GM18873 (cell line): ENCODE measurements at regions not wholly inside any gene's neighbourhood (a gene's known extent, or its start where the extent isn't known, plus 50 kb on each side); places are given as distances from the start of the nearest gene placed in this dataset.
"Not testable (repeated sequence)": the region's sequence is repeated elsewhere in the genome, so short reads cannot be mapped to it uniquely, and the experiment has no call there.

Source experiments
- ATAC-seq: cut with Tn5 transposase; IDR thresholded peaks from one replicate; pipeline ENCODE4 v1.9.1; 2021; ENCODE audit warnings: mild to moderate bottlenecking, moderate library complexity, moderate number of reproducible peaks; ENCODE audit not compliant: unreplicated experiment, low FRiP score

GRCh38 chr4:188986271-188986689, 847.0 kb downstream of the TRIML1 start:
- ATAC-seq = no peak

GRCh38 chr4:188987011-188987410, 847.8 kb downstream of the TRIML1 start:
- ATAC-seq = no peak

DNA sequence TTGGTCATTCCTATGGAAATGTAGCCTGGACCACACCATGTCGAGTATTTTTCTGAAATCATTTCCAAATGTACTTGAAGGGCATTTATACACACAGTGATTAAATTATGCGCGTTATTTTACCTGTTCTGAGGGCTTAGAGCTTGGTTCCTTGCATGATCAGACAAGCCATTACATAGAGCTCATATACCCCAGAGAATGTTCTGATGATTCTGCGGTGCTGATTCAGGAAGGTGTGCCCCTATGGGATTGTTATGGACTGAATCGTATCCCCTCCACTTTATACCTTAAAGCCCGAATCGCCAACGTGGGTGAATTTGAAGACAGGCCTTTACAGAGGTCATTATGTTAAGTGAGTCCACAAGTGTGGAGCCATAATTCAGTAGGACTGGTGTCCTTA, 848.9 kb downstream of the TRIML1 start:
- ATAC-seq = no peak

DNA sequence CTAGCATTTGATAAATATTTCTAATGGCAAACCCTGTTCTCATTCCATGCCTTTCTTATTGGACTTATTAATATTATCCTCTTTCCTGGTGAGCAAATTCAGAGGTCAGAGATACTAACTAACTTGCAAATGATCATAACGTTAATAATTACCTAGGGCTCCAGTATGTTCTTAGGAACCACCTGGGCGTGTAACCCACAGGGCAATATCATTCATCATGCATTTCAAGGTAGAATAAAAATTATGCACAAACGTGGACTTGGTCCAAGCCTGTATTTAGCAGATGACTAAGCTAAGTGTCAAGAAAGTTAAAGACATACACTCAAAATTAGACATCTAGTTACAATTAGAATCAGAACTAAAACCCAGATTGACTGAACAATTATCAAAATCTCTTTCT, 850.1 kb downstream of the TRIML1 start:
- ATAC-seq = no peak

- ATAC-seq = no peak
Observed at GRCh38 chr4:188992706-188993105, 853.5 kb downstream of the TRIML1 start.

DNA sequence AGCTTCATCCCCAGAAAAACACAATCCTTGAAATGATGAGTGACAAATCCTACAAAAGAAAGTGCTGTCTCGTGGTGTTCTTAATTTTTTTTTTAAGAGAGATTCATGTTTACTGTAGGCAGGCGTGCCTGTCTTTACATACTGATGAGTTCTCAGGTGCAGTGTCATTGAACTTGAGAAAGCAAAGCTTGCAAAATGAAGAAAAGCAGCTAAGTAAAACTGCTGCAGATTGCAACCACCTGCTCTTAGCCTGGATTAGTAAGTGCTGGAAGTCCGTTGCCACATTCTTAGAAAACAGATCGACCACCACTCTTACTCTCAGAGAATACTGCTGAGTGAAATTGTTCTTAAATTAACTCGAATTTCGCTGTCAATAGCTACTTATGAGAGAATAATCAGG, 854.6 kb downstream of the TRIML1 start:
- ATAC-seq = no peak

DNA sequence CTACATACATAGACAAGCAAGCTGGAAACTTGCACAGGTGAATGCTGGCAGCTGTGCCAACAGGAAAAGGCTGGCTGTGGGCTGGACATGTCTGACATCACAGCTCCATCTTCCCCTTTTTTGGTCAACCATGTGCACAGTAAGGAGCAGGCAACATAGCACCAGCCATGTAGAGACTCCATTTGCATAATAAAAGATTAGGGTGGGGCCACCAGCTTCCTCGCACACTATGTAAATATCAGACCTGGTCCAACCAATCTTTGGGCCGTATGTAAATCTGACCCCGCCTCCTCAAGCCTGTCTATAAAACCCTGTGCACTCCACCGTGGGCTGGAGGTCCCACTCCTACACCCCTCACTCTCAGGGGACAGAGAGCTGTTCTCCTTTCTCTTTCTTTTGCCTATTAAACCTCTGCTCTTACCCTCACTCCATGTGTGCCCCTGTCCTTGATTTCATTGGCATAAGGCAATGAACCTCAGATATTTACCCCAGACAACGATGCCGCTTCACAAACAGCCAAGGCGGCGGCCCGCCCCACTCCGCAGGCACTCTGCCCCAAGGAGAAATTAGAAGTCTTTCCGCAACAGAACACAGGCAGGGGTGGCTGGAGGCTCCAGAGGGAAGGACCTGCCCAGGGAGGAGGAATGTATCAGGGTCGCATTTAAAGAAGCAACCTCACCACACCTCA, 862.2 kb downstream of the TRIML1 start:
- no peak for ATAC-seq

DNA sequence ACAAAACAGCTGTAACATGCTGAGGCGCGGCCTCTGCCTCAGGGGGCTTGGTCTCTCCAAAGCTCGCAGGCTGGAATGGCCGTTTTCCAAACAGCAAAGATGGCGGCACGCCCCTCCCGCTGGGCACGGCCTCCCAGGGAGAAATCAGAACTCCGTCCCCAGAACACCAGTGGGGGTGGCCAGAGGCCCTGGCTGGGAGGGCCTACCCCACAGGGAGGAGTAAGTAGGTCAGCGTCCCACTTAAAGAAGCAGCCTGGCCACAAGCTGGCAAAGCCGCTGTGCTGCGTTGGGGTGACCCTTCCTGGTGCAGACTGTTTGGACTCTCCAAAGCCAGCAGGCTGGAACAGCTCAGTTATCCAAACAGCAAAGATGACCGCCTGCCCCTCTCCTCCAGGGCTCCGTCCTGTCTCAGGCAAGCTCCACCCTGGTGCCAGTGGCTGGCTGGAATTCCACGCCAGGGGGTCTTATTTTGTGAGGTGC, 862.8 kb downstream of the TRIML1 start:
- ATAC-seq = no peak

- no peak for ATAC-seq
Observed at GRCh38 chr4:189002475-189002874, 863.2 kb downstream of the TRIML1 start.

- not testable (repeated sequence) for ATAC-seq
Observed at GRCh38 chr4:189010452-189011217, 871.4 kb downstream of the TRIML1 start.

GRCh38 chr4:189021831-189022230, 882.6 kb downstream of the TRIML1 start:
- ATAC-seq = no peak

DNA sequence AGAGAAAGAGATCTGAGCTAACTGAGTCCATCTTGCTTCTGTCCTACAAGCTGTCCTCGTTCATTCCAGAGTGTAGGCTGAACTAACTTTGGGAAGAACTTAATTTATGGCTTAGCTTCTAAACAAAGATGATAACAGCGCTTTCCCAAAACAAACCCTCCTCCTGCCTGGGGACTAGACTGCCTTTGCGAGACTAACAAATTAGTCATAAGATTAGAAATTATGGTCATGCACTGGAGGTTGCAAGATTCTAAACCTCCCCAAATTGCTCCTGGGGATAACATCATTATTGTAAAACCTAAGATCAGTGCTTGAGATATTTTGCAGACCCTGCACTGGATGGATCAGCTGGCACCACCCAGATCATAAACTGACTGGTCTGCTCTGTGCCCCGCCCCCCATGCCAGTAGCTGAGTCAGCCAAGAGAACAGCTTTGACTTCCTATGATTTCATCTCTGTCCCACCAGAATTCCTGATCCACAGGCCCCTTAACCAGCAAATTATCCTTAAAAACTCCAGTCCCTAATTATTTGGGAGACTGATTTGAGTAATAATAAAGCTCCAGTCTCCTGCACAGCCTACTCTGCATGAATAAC, 883.3 kb downstream of the TRIML1 start:
- ATAC-seq = no peak

GRCh38 chr4:189029976-189030504, 890.8 kb downstream of the TRIML1 start:
- no peak for ATAC-seq

DNA sequence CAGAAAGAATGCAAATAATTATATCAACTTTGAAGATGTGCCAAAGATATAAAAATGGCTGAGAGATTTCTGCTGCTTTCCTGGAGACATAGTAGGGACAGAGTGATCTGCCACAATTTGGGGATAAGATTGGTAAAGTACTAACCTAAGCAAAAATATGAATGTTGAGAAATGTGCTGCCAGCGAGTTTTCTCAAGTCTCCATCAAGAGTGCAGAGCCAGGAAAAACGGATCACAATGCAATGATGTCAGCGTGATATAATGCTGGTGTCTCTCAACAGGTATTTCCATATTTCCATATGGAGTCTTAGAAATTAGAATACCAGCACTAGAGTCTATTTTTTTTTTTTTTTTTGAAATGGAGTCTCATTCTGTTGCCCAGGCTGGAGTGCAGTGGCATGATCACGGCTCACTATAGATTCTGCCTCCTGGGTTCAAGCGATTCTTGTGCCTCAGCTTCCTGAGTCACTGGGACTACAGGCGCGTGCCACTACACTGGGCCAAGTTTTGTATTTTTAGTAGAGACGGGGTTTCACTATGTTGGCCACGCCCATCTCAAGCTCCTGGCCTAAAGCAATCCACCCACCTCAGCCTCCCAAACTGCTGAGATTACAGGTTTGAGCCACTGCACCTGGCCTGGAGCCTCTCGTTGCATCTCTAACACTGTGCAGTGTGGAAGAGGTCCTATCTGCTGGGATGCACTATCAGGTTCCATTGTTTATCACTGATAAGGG, 893.5 kb downstream of the TRIML1 start:
- ATAC-seq = no peak

- ATAC-seq = no peak
Observed at GRCh38 chr4:189033801-189034347, 894.6 kb downstream of the TRIML1 start.

GRCh38 chr4:189035091-189035490, 895.9 kb downstream of the TRIML1 start:
- no peak for ATAC-seq

DNA sequence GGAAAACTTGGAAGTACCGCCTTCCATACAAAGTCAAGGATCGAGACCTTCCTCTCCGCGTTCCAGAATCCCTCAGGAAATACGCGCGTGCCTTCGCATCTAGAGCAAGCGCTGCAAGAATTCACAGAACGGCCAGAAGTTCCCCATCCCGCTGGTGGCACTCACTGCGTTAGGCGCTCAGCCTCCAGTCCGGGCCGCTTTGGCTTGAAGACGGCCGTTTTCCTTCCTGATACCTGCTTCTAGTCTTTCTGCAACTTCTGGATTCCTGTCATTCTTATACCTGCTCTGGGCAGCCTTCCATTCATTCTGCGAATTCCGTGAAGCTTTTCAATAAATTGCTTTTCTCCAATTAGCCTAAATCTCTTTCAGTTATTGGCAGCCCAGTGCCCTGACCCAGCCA, 896.4 kb downstream of the TRIML1 start:
- ATAC-seq = no peak

GRCh38 chr4:189036906-189037305, 897.7 kb downstream of the TRIML1 start:
- ATAC-seq = no peak

DNA sequence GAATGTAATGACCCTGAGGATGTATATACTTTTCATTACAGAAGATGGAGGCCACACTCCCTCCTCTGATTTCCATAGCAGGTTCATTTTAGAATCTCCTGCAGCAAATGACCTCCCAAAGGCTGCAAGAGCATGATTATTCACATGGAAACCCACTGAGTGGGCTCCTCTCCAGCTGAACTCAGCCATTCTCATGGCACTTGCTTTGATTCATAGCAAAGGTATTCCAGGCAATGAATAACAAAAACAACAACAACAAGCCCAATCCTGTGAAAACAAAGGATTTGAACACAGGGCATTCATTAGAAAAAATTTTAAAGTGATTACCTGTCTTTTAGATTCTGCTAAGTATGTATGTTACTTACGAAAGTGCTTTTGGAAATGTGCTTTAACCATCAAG, 894.0 kb upstream of the FRG1 start:
- ATAC-seq = no peak

GRCh38 chr4:189048119-189048518, 892.6 kb upstream of the FRG1 start:
- no peak for ATAC-seq
